ENCODE measurements at regions not wholly inside any gene's neighbourhood (a gene's known extent, or its start where the extent isn't known, plus 50 kb on each side); places are given as distances from the start of the nearest gene placed in this dataset.

DNA sequence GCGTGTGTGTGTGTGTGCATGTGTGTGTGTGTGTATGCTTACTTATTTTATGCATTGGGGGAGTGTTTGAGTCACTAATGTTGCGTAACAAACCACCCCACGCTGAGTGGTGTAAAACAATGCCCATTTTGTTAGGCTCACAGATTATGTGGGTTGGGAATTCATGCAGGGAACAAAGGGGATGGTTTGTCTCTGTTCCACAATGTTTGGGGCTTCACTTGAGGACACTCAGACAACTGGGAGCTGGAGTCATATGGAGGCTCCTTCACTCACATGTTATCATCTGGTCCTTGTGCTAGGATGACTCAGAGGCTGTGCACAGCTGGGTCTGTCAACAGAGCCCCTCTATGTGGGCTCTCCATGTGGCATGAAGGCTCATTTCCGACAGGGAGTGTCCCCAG lies 51.3 kb upstream of the LARGE1 start:
- Histone ChIP-seq H3K36me3 (ENCODE audit: low read length) (no peaks in the 10 kb centered on the region), H3K27ac (ENCODE audit: low read depth, low read length) (no peak overlapping the region)

DNA sequence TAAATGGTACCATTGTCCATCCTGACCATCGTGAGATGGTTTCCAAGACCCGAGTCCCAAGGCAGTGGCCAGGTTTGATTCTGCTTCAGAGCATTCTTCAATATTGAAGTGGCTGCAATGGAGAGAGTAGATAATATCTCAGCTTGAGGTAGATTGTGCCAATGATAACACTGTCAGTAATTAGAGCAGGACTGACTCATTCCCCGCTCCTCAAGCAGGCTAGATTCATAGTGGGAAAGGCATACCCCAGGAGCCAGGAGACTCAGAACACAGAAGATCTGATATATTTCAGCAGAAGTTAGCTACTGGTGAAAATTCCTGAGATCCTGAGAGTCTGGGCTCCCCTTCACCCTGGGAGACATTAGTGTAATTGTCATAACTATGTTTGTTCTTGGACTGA lies 55.6 kb upstream of the LARGE1 start:
- H4K20me1 ChIP-seq (ENCODE audit: low read depth, low read length): no peaks in the 10 kb centered on the region
- no peak overlapping the region for H3K4me3 ChIP-seq (ENCODE audit: insufficient read depth, low read length, poor library complexity, severe bottlenecking)
- H3K9ac ChIP-seq (ENCODE audit: low read length): no peak overlapping the region
- no peak overlapping the region for H2AFZ ChIP-seq (ENCODE audit: low read depth, low read length, severe bottlenecking)
- no peaks in the 10 kb centered on the region for H3K9me2 ChIP-seq (replicated peaks; ENCODE audit: insufficient read depth, low read length)
- H3K9me3 ChIP-seq (ENCODE audit: insufficient read depth, low read length): no peaks in the 10 kb centered on the region
- no peaks in the 10 kb centered on the region for H3K79me2 ChIP-seq (ENCODE audit: insufficient read depth, low read length)
- TF ChIP-seq EZH2phosphoT487 (conservative IDR thresholded peaks at IDR 0.05; ENCODE audit: low read length) (no peak), CTCF (IDR thresholded peaks at IDR 0.05; ENCODE audit: insufficient read depth, low read length, poor library complexity, severe bottlenecking) (no peak)
- no peaks in the 10 kb centered on the region for H3K36me3 ChIP-seq (ENCODE audit: low read length)
- H3F3A ChIP-seq (ENCODE audit: insufficient read depth): no peaks in the 10 kb centered on the region
- H3K4me2 ChIP-seq (ENCODE audit: low read depth, low read length, poor library complexity, severe bottlenecking): no peak overlapping the region
- no peaks in the 10 kb centered on the region for H3K27me3 ChIP-seq (ENCODE audit: low read length)
- H3K27ac ChIP-seq (ENCODE audit: low read depth, low read length): no peak overlapping the region

More for the DNA sequence above, 51.3 kb upstream of the LARGE1 start:
- TF ChIP-seq CTCF (IDR thresholded peaks at IDR 0.05; ENCODE audit: insufficient read depth, low read length, poor library complexity, severe bottlenecking): no peak
- no peaks in the 10 kb centered on the region for H3K79me2 ChIP-seq (ENCODE audit: insufficient read depth, low read length)
- no peak overlapping the region for H3K9ac ChIP-seq (ENCODE audit: low read length)
- no peaks in the 10 kb centered on the region for H3K9me3 ChIP-seq (ENCODE audit: insufficient read depth, low read length)
- H3K4me2 ChIP-seq (ENCODE audit: low read depth, low read length, poor library complexity, severe bottlenecking): no peak overlapping the region
- no peak overlapping the region for H2AFZ ChIP-seq (ENCODE audit: low read depth, low read length, severe bottlenecking)
- H3F3A ChIP-seq (ENCODE audit: insufficient read depth): no peaks in the 10 kb centered on the region
- no peaks in the 10 kb centered on the region for H3K9me2 ChIP-seq (replicated peaks; ENCODE audit: insufficient read depth, low read length)
- no peak overlapping the region for H3K4me3 ChIP-seq (ENCODE audit: insufficient read depth, low read length, poor library complexity, severe bottlenecking)
- H3K27me3 ChIP-seq (ENCODE audit: low read length): no peaks in the 10 kb centered on the region
- no peaks in the 10 kb centered on the region for H4K20me1 ChIP-seq (ENCODE audit: low read depth, low read length)

GRCh38 chr22:33983558-33983957 lies 63.3 kb upstream of the LARGE1 start:
- TF ChIP-seq EZH2phosphoT487 (conservative IDR thresholded peaks at IDR 0.05; ENCODE audit: low read length): no peak
- no peak for TF ChIP-seq CTCF (IDR thresholded peaks at IDR 0.05; ENCODE audit: insufficient read depth, low read length, poor library complexity, severe bottlenecking)
- Histone ChIP-seq H3K9ac (ENCODE audit: low read length) (no peak overlapping the region), H3K36me3 (ENCODE audit: low read length) (no peaks in the 10 kb centered on the region), H3K9me3 (ENCODE audit: insufficient read depth, low read length) (no peaks in the 10 kb centered on the region), H3K4me2 (ENCODE audit: low read depth, low read length, poor library complexity, severe bottlenecking) (no peak overlapping the region), H2AFZ (ENCODE audit: low read depth, low read length, severe bottlenecking) (no peak overlapping the region), H3K4me3 (ENCODE audit: insufficient read depth, low read length, poor library complexity, severe bottlenecking) (no peak overlapping the region), H3K9me2 (replicated peaks; ENCODE audit: insufficient read depth, low read length) (no peaks in the 10 kb centered on the region), H4K20me1 (ENCODE audit: low read depth, low read length) (no peaks in the 10 kb centered on the region), H3K27me3 (ENCODE audit: low read length) (no peaks in the 10 kb centered on the region), H3K79me2 (ENCODE audit: insufficient read depth, low read length) (no peaks in the 10 kb centered on the region), H3K27ac (ENCODE audit: low read depth, low read length) (no peak overlapping the region), H3F3A (ENCODE audit: insufficient read depth) (no peaks in the 10 kb centered on the region)

- Histone ChIP-seq H3K79me2 (ENCODE audit: insufficient read depth, low read length) (no peaks in the 10 kb centered on the region), H4K20me1 (ENCODE audit: low read depth, low read length) (no peaks in the 10 kb centered on the region), H3F3A (ENCODE audit: insufficient read depth) (no peaks in the 10 kb centered on the region), H3K36me3 (ENCODE audit: low read length) (no peaks in the 10 kb centered on the region), H3K9me3 (ENCODE audit: insufficient read depth, low read length) (no peaks in the 10 kb centered on the region), H3K27ac (ENCODE audit: low read depth, low read length) (no peak overlapping the region), H3K27me3 (ENCODE audit: low read length) (no peaks in the 10 kb centered on the region), H3K9ac (ENCODE audit: low read length) (no peak overlapping the region), H2AFZ (ENCODE audit: low read depth, low read length, severe bottlenecking) (no peak overlapping the region), H3K4me3 (ENCODE audit: insufficient read depth, low read length, poor library complexity, severe bottlenecking) (no peak overlapping the region), H3K9me2 (replicated peaks; ENCODE audit: insufficient read depth, low read length) (no peaks in the 10 kb centered on the region), H3K4me2 (ENCODE audit: low read depth, low read length, poor library complexity, severe bottlenecking) (no peak overlapping the region)
- TF ChIP-seq CTCF (IDR thresholded peaks at IDR 0.05; ENCODE audit: insufficient read depth, low read length, poor library complexity, severe bottlenecking) (no peak), EZH2phosphoT487 (conservative IDR thresholded peaks at IDR 0.05; ENCODE audit: low read length) (no peak)
Measured at GRCh38 chr22:33984211-33984610, 63.9 kb upstream of the LARGE1 start.

Data from SU-DHL-6 (cell line).